GM12872 (cell line): ENCODE measurements at regions not wholly inside any gene's neighbourhood (a gene's known extent, or its start where the extent isn't known, plus 50 kb on each side); places are given as distances from the start of the nearest gene placed in this dataset.

Experiments
- TF ChIP-seq, protein P1 (sequence below): IDR thresholded peaks from 3 replicates; pipeline ENCODE4 v1.5.1; 2011; ENCODE audit warnings: low read depth, mild to moderate bottlenecking, low read length, moderate library complexity; ENCODE audit not compliant: insufficient read depth

DNA sequence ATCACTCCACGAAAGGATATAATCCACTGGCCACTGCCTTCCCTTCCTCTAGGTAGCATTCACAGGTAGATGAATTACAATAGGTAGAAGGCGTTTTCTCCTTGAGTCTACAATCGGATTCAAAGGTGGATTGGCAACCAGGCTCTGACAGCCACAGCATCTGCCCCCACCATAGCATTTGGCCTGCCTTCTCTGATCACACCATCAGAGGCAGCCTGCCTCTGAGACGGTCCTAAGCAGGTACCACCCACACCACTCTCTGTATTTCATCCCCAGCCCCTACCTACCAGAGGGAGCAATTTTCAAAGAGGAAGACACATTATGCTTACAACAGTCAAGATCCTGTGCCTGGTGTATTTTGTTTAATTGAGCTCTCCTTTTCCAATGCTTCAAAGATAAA lies 210.5 kb upstream of the SPTLC3 start:
- TF ChIP-seq, protein P1, sequence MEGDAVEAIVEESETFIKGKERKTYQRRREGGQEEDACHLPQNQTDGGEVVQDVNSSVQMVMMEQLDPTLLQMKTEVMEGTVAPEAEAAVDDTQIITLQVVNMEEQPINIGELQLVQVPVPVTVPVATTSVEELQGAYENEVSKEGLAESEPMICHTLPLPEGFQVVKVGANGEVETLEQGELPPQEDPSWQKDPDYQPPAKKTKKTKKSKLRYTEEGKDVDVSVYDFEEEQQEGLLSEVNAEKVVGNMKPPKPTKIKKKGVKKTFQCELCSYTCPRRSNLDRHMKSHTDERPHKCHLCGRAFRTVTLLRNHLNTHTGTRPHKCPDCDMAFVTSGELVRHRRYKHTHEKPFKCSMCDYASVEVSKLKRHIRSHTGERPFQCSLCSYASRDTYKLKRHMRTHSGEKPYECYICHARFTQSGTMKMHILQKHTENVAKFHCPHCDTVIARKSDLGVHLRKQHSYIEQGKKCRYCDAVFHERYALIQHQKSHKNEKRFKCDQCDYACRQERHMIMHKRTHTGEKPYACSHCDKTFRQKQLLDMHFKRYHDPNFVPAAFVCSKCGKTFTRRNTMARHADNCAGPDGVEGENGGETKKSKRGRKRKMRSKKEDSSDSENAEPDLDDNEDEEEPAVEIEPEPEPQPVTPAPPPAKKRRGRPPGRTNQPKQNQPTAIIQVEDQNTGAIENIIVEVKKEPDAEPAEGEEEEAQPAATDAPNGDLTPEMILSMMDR, result no peak

DNA sequence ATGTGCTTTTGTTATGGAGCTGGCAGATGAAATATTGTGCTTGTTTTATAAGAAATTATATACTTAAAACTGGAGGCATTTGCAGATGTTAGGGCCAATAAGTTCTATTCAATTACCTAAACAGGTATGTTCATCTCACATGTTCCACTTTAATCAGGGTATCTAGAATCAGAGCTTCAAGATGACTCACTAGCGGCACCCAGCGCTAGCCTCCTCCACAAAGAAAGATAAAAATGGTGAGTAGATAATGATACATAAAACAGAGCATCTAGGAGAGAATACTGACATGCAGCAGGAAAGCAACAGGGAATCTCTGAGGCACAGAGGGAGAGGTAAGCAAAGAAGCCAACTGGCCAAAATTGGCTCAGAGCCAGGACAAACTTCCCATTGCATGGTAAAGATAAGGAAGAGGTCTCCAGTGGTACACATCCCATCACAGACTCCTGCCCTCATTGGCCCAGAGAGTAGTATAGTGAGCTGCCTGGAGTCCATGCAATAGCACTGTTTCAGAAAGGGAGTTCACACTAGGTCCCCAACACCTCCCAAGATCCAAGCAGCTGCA lies 200.7 kb upstream of the SPTLC3 start:
- TF ChIP-seq, protein P1, result no peak

DNA sequence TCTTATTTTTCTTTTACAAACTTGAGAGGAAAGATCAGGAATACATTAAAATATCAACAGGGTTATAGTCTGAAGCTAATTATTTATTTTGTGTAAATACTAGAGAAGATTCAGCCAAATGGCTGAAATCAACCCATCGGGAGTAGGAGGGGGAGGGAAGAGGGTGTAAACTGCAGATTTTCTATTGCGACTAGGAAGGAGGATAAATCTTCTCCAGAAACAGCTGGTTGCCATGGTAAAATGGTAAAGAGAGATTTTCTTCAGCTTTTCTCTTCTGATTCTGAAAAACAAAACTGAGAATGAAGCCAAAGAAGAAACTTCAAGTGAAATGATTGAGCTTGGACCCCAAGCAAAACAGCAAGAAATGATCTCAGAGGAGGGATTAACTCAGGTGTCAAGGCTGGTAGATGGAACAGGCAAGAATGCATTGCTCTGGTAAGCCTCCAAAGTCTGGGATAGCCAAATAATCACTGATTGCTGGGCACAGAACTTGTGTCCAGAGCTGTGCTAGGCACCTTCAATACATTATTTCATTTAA lies 193.5 kb upstream of the SPTLC3 start:
- TF ChIP-seq, protein P1, result no peak

DNA sequence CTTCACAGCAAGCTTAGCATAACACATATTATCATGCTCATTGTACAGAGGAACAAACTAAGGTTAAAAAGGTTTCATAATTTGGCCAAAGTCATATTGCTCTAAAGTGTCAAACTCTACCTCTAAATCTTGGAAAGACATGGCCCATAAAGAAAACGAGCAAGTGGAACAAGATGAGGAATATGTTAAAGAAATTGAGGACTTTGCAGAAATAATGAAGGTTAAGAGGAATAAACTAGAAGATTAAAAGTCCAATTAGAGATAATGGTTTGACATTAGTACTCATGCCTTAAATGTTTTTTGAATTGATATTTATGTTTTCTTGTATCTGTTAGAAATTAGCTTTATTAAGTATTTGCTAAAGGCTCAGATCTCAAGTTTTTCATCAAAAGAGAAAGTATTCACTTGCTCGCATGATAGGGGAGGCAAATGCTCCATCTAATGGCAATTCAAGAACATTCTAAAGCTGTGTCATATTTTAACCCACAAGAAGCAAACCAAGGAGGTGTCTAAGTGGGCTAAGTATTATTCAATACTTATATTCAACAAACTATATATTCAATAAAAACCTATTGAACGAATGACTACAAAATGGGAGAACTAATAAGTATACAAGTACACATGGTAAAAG lies 192.9 kb upstream of the SPTLC3 start:
- TF ChIP-seq, protein P1, result no peak

DNA sequence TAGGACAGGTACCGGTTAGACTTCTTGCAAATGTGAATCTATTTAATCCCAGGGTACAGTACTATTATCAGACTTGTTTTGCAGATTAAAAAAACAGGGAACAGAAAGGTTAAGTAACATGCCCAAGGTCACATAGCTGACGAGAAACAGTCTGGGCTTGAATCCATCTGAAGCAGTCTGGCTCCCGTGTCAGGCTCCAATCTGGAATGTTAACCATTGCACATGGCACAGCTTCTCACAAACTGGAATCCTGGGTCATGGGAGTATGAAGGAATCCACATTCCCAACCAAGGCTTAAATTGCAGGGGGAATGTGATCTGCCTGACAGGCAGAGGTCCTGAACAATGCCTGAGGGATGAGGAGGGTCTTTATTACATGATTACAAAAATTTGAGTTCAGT lies 187.5 kb upstream of the SPTLC3 start:
- TF ChIP-seq, protein P1, result no peak

DNA sequence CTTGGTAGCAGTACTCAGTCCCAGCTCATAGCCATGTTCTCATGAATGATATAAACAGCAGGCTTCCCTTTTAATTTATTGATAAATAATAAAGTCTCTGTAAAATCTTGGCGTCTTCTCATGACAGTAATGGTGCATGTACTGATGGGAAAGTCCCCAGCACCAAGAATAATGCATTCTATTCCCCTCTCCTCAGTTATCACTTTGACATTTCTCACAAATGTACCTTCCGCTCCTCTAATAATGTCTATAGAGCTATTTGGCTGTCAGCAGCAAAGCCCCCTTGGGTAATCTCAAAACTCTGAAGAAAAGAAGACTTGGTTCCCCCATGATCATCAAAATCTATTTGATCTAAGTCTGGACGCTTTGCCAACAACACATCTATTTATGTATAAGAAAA lies 185.0 kb upstream of the SPTLC3 start:
- TF ChIP-seq, protein P1, result no peak

DNA sequence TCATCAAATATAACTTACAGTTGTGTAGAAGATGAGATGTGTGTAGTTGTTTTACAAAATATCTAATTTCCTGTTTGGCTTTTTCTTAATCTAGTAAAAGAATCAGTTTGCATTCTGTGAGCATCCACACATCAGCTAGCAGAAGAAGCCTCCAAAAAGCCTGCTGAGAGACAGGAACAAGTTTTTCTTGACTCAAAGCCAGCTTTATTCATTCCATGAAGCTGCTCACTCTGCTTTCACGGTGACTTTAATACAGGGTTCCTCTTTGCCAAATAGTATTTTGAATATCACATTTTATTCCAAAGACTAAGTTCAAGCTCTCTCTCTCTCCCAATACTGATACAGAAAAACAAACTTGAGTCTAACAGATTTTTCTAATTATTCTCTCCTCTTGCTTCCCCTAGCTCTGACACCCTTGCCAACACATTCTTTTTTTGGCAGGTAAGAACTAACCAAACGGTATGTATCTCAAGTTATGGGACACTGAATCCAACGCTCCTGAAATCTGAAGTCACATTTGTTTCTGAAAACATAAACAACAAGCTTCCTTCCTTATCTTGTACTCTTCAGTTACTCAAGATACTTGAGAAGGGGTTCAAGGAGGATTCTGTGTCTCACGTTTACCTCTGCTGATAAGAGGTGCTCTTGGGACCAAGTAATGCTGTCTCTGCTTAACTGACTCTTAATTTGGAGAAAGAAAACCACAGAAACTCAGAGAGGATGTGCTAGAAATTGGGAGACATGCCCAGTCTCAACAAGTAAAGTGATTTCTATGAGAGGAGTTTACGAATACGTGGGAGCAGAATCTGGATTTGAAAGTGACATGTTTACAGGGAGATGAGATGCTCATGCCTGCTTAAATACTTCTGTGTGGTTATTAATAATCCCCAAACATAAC lies 184.2 kb upstream of the SPTLC3 start:
- TF ChIP-seq, protein P1, result no peak
